Myocyte (in vitro differentiated cells): ENCODE measurements at regions not wholly inside any gene's neighbourhood (a gene's known extent, or its start where the extent isn't known, plus 50 kb on each side); places are given as distances from the start of the nearest gene placed in this dataset.
"Not testable (repeated sequence)": the region's sequence is repeated elsewhere in the genome, so short reads cannot be mapped to it uniquely, and the experiment has no call there.

Experiments used
- DNase-seq: peaks from one replicate; pipeline ENCODE4 v3.0.0-alpha.2; 2012; ENCODE audit warnings: low read depth

GRCh38 chr5:105868038-105868780 is 1802.5 kb downstream of the EFNA5 start:
- DNase-seq = peak; percentile 30

DNA sequence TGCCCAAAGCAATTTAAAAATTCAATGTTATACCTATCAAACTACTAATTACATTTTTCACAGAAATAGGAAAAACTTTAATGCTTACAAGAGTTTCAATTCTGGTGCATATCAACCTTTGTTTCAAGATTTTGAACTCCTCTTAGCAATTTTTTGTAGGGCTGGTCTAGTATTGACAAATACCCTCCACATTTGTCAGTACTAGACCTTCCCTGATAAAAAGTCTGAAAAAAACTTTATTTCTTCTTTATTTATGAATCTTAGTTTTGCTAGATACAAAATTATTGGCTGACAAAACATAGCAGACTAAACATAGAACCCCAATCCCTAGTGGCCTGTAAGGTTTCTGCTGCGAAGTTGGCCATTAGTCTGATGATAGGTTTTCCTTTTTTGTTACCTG is 1804.9 kb downstream of the EFNA5 start:
- DNase-seq = no peak

- DNase-seq = not testable (repeated sequence)
These were observed 1811.4 kb downstream of the EFNA5 start for GRCh38 chr5:105859350-105859749.

GRCh38 chr5:105849701-105850100 is 1821.0 kb downstream of the EFNA5 start:
- no peak for DNase-seq

- peak; percentile 7 for DNase-seq
These were observed 1829.9 kb downstream of the EFNA5 start for GRCh38 chr5:105840800-105841199.

DNA sequence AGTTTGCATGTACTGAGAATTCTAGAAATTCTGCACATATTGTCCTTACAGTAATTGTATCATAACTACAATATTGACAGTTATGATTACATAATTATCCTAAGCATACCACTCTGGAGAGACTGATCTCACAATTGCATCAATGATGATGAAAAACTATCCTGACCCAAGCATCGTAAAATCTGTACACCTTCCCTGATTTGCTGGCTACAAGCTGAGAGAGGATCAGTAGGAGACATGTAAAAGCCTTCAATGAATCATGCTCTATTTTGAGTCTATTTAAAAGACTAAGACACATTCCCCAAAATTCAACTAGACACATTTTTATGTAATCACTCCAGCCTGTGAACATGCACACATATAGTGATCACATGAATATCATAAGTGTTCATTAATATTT is 1833.8 kb downstream of the EFNA5 start:
- DNase-seq = peak; percentile 8

DNA sequence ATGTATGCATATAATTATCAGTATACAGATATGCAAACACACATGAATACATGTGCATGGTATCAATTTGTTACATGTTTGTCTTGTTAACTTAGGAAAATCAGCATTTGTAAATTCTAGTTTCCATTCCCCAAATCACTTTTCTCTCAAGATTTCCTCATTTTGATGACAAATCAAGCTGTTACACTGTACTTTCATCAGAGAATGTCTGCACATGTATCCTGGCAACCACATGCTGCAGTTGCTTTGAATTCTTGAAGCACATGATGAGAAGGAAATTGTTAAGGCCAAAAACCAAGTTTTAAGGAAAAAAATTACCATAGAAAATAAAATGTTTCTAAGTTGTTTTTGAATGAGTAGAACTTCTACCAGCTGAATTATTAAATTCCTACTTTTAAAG is 1834.5 kb downstream of the EFNA5 start:
- peak; percentile 58 for DNase-seq

GRCh38 chr5:105828821-105829220 is 1841.9 kb downstream of the EFNA5 start:
- no peak for DNase-seq

DNA sequence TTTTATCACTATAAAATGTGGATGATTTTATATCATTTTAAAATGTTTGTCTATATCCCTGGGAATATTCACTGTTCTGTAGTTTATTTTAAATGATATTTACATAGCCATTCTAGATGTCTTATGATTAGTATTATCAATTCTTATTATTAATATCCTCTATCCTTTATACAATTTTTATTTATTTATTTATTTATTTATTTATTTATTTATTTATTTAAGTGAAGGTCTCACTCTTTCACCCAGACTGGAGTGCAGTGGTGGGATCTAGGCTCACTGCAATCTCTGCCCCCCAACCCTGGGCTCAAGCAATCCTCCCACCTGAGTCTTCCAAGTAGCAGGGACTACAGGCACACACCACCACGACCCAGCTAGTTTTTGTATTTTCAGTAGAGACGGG is 1848.9 kb downstream of the EFNA5 start:
- DNase-seq = no peak

GRCh38 chr5:105817914-105818313 is 1852.8 kb downstream of the EFNA5 start:
- peak; percentile 32 for DNase-seq

GRCh38 chr5:105817416-105817815 is 1853.3 kb downstream of the EFNA5 start:
- DNase-seq = peak; percentile 17

DNA sequence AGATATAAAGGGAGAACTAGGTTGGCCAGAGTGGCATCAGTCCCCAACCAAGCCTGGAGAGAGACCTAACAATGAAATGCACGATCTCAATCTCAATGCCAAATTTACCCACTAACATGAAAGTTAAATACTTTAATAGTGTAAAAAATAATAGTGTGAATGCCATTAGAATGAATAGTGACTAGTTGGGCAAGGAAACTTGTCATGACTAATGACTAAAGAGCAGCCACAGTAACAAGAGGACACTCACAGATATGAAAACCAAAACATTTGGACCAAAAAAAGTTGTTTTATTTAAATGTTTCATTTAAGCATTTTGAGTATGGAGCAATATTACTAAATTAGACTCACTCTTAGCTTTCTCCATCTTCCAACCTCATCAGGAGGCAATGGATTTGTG is 1853.8 kb downstream of the EFNA5 start:
- peak; percentile 7 for DNase-seq

GRCh38 chr5:105812304-105812703 is 1858.4 kb downstream of the EFNA5 start:
- peak; percentile 5 for DNase-seq

GRCh38 chr5:105807951-105808350 is 1862.8 kb downstream of the EFNA5 start:
- no peak for DNase-seq

DNA sequence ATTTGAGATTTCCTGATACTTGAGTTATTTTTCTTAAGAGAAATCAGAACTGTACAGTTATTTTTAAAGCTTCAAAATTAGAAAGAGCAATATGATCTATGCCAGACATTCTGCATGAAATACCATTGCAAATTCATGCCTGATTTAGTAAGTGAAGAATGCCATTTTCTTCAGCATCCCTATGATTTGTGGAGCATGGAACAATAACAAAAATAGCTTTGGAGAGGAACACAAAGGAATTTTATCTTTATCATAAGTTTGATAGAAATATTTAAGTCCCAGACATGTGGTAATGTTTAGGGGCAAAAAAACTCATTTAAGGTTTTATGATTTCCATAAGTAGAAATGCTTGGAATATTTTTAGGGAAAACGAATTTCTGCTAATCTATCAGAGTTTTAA is 1863.4 kb downstream of the EFNA5 start:
- no peak for DNase-seq

DNA sequence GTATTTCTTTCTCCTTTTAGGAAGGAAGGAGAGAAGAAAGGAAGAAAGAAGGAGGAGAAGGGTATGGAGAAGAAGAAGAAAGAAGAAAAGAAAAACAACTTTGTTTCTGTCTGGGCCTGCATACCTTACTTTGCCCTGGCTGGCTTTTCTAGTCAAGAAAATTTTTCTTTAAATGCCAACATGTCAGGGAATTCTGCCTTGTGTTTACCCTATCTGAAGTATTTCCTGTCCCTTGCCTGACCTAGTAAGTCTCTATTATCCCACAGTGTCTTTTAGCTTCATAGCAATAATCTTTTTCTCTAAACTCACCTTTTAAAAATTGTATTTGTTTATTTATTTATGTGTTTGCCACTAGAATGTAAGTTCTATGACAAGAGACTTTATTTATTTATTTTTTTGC is 1864.1 kb downstream of the EFNA5 start:
- no peak for DNase-seq

DNA sequence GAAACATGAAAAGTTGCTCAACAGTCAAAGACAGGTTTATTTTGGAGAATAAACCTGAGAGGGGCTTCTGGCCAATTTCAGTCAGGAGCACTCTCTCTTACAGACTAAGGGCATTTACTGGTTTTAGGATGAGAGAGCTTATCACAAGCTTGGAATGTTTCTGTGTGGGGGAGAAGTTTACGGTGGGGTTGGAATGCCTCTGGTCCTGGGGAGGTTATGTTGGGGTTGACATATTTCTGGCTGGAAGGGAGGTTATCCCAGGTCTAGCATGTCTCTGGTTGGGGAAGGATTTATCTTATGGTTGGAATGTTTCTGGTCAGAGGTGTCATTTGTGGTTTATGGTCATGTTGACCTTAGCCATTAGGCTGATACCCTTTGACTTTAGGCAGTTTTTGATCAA is 1867.3 kb downstream of the EFNA5 start:
- no peak for DNase-seq

DNA sequence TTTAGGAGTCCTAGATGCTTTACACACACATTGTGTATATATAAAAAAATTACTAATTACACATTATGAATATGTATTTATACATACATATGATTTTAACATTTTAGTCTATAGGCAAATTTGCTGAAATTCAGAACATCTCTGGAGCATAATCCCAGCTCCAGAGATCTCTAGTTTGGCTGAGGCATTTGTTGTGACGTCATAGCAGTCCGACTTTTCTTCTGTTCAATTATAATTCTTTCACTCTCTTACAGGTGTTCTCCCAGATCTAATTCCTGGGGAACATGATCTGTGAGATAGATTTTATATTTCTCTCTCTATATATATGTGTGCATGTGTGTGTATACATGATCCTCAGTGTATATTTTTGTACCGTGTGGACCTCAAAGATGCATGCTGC is 1876.2 kb downstream of the EFNA5 start:
- no peak for DNase-seq

- no peak for DNase-seq
These were observed 1881.5 kb downstream of the EFNA5 start for GRCh38 chr5:105789246-105789645.

DNA sequence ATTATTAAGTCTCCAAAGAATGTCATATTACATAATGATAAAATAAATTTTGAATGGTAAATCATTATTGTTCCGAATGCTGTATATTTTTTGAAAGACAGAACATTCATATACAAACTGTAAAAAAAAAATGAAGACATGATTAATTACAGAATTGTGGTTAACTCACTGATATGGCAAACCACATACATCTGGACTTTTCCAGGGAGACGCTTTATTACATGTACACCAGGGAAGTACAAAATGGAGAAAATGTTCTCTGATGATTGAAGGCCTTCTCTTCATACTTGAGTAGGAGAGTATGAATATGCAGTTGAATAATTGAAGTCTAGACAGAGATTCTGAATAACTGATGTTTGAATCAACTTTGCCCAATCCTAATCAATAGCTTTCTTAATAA is 1886.9 kb downstream of the EFNA5 start:
- no peak for DNase-seq

DNA sequence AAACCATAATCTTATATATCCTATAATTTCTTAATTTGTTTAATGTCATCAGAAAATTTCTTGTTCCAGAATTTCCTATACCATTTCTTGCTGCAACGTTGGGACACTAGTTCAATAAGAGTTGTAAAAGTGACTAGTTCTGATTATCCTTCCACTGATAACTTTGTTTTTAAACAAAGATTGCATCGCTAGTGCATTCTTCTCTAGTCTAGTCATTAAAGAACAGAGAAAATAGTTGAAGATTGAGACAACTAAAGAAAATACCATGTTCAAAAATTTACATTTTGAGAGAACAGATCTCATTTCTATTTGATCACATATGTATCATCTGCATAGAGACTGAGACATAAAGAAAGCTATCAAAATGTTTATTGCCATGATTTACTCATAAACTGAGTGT is 1888.2 kb downstream of the EFNA5 start:
- no peak for DNase-seq

- DNase-seq = no peak
These were observed 1897.5 kb downstream of the EFNA5 start for GRCh38 chr5:105773241-105773640.

DNA sequence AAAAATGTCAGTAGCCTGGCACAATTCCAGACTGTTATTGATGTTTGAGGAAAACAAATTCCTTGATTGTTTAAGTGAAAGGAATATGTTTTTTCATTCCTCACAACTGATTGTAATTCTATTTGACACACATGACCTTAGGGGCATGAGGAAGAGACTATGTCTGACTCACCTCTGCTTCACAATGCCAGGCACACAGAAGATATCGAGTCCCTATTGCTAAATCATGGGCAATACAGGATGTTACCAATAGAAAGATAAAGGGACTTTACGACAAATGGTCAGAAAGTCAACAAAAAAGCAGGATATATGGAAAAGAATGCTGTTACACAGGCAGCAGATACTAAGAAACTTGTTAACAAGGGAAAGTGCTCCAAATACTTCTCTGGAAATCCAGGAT is 1903.5 kb downstream of the EFNA5 start:
- DNase-seq = no peak

- DNase-seq = no peak
These were observed 1908.0 kb downstream of the EFNA5 start for GRCh38 chr5:105762728-105763127.
